EL (cell line): ENCODE measurements at regions not wholly inside any gene's neighbourhood (a gene's known extent, or its start where the extent isn't known, plus 50 kb on each side); places are given as distances from the start of the nearest gene placed in this dataset.

Experiments used
- DNase-seq: peaks from one replicate; pipeline ENCODE4 v3.0.0-alpha.2; 2016

DNA sequence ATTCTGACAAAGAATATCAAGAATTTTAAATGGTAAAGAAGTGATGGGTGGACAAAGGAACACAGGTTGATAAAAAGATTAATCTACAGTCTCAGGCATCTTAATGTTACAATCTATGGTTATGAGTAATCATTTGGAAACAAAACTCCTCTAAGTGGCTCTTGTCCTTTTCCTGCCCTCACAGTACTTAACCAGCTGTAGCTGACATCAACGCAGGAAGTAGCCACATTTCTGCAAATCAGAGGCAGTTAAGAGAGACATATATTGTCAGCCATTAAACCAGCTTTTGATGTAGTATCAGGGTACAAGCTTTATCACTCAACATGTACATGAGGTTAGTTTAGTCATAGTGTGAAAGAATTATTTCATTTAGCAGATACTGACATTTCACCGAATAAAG, 244.6 kb downstream of the NR4A2 start:
- peak; percentile 11 for DNase-seq

DNA sequence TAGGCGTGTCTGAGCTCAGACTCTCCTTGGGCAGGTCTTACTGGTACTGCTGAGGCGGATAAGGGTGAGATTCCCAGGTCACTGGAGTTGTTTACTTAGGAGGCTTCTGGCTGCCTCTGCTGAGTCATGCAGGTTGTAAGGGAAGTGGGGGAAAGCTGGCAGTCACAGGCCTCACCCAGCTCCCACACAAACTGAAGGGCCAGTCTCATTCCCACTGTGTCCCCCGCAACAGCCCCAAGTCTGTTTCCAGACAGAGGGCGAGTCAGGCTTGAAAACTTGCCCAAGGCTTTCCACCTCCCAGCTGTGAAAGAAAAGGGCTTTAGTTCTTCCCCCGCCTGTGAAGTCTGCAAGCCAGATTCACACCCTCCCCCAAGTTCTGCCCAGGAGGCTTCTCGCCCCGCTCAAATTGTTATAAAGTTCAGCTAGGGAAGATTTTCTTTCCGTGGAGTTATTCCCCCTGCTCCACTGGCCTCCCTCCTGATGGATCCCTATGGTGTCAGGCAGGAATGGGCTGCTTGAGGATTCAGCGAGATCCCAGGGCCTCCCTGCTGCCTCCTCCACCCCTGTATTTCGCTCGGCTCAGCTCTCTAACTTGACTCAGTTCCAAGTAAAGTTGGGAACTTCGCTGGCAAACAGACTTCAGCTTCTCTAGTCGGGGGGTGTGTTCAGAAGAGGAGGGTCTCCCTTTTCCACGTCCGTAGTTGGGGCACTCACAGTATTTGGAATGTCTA, 248.6 kb downstream of the NR4A2 start:
- DNase-seq: no peak

DNA sequence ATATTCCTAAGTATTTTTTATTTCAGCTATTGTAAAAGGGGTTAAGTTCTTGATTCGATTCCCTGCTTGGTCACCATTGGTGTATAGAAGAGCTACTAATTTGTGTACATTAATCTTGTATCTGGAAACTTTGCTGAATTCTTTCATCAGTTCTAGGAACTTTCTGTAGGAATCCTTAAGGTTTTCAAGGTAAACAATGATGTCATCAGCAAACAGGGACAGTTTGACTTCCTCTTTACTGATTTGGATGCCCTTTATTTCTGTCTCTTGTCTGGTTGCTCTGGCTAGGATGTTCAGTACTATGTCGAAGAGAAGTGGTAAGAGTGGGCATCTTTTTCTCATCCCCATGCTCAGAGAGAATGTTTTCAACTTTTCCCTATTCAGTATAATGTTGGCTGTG, 252.7 kb downstream of the NR4A2 start:
- no peak for DNase-seq

DNA sequence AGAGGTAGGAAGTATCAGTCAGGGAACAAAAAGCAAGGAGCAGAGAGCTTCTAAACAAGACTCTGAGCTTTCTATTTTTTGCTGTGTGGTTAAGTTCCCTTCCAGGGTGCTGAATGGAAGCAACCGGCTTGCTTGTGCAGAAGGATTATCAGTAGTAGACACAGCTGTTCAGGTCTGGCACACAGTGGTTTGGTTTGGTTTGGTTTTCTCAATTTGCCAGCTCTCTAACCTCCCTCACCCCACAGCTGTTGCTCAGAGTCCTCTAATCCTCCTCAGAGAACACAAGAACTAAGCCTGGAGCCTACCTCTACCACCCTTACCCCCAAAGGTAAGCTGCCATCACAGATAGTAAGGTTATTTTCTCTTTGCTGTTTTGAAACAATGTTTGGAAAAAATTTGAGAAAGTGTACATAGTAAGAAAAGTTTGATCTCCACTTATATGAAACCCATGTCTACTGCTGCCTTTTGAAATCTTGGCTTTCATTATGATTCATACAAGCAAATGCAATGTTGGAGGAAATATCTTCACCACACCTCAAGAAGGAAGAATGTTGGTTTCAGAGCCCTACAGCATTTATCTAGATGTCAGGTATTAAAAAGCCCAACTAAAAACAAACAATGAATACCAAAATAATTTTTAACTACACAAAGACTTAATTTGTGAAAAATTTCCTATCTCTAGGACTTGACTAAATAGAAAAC, 255.3 kb downstream of the NR4A2 start:
- DNase-seq: no peak

DNA sequence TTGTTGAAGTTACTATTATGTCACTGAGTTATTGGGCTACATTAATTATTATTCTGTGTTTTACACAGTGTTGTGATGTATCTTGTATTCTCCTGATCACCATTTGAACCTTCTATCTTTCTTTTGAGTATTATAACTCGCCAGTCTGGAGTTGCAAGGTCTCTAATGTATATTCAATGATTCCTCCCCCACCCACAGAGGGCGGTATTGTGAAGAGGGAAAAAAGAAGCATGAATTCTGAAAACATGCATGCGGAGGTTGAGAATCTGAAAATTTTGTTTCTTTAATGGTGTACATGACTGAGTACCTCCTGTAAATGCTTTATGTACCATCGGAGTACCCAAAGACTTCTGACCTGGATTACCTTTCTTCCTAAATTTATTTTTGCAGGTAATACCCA, 266.6 kb downstream of the NR4A2 start:
- DNase-seq: no peak

DNA sequence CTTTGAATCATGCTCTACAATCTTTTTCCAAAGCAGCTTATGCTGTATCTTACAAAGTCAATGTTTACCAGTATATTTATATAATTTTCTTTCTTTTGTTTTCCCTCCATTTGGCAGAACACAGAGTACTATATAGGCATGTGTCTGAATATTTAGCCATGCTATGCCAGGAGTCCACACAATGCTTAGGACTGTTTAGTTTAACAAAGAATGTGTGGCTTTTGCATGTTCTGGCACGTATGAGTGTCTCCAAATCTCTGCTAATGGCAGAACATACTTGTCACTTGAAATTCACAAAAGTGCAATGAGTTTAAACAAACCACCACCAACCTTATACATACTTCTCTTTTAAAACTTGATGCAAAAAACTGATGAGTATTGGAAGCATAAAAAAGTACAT, 268.0 kb downstream of the NR4A2 start:
- DNase-seq: no peak

DNA sequence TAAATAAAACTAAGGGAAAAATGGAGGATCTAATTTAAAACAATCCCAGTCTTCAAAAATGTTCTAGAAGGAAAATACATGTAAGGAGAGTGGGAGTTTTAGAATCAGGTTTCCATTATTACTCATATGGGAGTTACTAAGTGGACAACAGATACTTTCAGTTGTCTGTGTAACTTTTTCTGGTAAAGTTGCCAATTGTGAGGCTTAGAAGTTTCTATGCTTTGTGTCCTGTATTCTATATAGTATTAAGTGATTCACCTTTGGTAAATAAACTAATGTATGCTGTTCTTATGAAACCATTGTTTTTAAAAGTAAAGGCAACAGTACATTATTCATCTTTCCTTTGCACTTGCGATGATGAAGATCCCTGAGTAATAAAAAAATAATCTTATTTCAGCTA, 274.9 kb downstream of the NR4A2 start:
- DNase-seq: no peak

DNA sequence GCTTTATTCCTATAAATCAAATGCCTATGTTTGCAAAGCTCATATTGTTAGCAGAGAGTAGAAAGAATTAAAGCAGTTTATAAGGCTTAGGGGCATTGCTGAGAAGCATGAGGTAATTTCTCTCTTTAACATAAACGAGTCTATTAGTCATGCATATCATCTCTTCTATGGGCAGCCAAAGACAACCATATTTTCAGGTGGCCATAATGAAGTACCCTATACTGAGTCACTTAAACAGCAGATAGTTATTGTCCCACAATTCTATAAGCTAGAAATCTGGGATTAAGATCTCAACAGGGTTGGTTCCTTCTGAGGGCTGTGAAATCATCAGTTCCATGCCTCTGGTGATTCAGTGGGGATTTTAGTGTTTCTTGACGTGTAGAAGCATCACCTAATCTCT, 277.5 kb downstream of the NR4A2 start:
- DNase-seq: no peak

DNA sequence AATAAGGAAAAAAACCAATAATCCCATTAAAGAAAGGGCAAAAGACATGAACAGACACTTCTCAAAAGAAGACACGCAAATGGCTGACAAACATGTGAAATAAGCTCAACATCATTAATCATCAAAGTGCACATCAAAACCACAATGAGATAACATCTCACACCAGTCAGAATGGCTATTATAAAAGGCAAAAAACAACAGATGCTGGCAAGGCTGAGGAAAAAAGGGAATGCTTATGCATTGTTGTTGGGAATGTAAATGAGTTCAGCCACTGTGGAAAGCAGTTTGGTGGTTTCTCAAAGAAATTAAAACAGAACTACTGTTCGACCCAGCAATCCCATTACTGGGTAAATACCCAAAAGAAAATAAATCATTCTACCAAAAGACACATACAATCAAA, 285.6 kb downstream of the NR4A2 start:
- DNase-seq: no peak

DNA sequence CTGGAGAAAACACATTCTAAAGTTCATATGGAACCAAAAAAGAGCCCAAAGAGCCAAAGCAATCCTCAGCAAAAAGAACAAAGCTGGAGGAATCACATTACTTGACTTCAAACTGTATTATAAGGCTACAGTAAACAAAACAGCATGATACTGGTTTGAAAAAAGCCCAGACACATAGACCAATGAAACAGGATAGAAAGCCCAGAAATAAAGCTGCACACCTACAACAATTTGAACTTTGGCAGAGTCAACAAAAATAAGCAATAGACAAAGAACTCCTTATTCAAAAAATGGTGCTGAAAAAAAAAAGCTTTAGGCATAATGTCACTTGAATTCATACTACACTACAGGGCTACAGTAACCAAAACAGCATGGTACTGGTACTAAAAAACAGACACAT, 289.6 kb downstream of the NR4A2 start:
- no peak for DNase-seq

DNA sequence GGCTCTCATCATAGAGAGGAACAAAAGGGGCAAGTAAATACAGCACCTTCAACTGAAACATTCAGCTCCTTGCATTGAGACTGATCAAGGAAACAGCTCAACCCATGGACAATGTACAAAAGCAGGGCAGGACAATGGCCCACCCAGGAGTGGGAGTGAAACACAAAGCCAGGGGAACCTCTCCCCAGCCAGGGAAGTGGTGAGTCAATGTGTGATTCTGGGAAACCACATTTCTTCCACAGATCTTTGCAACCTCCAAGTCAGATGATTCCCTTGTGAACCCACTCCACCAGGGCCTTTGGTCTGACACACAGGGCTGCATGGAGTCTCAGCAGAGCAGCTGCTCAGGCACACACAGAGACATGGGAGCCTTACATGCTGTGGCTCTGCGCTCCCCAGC, 294.5 kb downstream of the NR4A2 start:
- no peak for DNase-seq

DNA sequence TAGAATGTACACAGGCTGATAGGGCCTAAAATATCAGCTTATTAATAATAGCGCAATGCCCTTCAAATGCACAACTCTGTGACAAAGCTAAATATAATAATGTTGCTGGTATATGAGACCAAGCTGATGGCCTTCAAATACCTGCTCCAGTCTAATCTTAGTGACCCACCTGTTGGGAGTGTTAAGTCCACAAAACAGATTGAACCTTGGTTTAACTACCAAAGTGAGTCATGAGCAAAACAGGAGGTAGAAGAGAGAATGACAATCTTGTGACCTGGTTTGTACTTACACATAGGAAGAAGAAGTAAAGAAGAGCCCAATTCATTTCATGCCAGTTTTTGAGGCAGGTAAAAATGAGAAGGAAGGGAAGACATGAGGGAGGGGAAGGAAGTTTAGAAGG, 295.0 kb downstream of the NR4A2 start:
- DNase-seq: no peak

DNA sequence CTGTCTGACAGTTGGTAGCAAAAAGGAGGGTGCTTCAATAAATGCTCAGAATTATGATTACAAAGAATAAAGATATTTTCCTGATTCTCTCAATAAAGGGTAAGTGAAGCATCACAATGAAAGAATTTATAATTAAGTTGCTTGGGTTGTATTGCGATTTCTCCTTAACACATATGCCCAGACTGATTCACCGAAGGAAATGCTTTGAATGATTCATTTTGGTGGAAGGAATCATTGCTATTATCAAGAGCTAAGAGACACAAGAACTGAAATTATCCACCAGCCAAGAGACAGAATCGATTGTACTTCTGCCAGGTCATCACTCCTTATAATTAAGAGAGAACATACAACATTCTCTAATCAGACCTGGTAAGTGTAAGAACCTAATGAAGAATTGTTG, 301.4 kb downstream of the NR4A2 start:
- DNase-seq: no peak

DNA sequence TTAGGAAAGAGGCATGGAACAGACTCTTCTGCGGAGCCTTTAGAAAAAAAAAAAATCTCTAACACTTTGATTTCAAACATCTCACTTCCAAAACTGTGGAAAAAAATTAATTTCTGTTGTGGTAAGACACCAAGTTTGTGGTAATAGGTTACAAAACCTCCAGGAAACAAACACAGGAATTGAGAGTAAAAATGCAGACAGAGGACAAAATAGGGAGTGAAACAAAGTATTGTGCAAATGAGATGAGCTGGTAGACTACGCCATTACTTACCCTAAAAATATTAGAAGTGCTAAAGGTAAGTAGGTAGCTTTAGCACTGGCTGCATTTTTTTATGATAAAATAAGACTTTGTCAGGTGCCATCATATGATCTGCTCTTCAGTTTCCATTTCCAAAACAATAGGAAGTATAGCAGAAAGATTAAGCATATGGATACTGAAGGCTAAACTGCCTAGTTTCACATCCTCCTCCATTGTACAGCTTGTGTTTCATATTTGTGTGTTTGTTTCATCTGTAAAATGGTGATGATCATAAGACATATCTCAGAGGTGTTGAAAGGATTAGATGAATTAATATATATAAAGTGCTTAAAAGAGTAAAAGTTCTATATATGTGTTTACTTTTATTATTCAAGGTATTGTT, 309.2 kb downstream of the NR4A2 start:
- DNase-seq: no peak

DNA sequence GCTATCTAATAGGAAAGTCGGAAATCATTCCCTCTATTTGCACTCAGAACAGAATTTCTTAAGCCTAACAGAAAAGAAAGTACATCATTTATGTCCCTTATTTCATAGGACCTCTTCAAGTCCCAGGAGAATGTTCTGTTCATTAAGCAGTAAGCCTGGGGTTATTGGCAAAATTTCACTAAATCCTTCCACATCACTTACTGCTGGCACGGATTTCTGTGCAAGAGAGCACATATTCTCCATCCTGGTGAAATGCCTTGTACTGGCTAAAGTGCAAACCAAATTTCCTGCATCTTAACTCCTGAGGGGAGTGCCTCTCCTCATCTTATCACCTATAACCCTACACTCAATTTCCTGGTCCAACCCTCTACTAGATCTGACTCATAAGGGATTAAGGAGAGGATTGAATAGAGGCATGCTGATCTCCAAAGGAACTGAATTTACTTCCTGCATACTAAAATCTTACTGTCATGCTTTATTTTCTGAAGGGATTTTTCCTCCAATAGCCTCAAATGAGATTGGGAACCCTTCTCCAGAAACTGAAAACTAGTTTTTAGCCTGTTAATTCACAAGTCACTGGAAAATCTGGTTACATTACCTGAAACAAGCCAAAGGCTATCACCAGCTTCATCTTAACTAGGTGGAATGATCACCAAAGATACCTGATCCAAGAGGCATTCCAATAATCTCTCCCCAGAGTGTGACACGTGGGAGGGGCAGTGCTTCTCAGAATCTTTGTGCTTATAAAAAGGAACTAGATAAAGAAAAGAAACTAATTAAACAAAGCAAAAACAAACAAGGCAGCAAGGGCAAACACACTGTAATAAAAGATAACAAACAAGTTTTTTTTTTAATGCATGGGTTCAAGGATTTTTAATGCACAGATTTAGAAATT, 311.1 kb downstream of the NR4A2 start:
- DNase-seq: no peak

DNA sequence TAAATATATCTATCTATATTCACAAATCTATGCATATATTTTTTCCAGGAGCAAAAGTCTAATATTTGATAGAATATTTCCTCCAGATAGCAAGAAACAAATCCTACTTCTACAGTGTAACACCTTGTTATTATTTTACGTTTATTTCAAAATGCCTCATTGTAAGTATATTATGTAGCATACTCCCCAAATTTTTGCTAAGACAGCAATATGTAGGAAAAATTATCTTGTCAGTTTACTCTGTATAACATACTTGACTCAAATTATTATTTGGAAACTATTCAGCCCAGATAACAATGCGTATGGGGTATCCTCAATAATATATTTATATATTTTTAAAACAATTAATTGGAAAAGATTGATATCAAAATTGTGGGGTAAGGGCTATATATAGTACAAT, 313.2 kb downstream of the NR4A2 start:
- DNase-seq: no peak

DNA sequence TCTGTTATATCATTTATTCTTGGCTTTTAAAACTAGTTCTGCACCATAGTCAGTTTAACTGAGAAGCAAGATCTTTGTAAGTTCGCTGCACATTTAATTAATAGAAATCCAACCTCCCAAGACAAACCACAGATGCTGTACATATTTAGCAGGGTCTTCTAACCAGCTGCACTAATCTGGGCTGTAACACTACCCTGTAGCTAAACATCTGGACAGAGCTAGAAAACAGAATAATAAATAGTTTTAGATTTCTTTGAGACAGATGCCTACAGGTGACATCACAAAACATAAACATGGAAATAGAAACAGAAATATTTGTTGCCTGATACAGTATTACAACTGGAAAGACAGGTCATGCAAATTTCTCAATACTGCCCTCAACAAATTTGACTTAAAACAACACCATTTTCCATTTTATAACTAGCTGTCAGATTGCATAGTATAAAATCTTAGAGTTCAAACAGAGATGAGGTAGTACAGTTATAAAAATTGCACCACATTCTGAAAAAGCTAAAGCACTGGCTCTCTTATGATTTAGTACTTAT, 315.1 kb downstream of the NR4A2 start:
- DNase-seq: no peak

DNA sequence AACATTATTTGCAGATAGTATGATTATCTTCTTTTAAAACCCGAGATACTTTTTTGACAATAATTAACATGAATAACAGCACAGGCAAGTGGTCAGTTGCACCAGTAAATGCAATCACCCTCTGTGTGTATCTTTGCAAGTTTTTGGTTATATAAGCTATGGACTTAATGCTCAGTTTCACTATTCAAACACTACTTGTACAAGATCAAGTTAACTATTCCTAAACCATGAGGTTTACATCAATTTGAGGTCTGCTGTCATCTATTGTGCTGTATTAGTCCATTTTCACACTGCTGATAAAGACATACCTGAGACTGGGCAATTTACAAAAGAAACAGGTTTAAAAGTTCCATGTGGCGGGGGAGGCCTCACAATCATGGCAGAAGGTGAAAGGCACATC, 323.2 kb downstream of the NR4A2 start:
- DNase-seq: no peak

DNA sequence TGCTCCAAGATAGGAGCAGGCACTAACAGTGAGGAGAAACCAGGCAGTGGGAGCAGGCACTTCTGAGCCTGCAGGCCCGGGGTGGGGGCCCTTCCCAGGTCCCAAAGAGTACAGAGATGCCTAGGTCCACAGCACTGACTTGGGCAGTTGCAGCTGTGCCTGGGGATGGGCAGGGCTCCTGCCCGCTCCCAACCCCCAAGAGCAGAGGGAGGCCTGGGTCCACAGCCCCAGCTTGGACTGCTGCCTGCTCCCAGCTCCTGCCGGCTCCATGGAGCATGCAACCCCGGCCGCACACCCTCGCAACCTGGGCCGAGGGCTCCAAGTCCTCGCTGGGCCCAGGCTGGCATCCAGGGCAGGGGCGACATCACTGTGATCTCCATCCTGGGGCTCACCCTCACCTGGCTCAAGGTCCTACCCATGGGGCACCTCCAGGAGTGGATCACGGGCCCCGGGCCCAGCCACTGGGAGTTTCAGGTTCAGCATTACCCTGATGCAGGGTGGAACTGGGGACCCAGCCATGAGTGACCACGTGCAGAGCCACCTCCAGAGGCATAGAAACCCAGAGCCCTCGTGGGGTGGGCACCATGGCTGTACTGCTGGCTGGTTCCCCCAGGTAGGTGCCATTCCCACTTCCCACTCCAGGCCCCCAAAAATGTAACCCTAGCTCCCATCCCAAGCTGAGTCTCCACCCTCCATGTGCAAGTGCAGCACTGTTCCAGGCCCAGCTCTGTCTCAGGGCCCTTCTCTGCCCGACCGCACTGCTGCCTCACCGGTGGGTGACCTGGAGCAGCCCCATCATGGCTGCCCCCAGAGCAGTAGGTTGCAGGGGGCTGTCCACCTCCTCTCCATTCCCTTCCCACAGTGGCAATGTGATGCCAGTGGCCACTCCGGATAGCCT, 325.6 kb downstream of the NR4A2 start:
- DNase-seq: no peak

DNA sequence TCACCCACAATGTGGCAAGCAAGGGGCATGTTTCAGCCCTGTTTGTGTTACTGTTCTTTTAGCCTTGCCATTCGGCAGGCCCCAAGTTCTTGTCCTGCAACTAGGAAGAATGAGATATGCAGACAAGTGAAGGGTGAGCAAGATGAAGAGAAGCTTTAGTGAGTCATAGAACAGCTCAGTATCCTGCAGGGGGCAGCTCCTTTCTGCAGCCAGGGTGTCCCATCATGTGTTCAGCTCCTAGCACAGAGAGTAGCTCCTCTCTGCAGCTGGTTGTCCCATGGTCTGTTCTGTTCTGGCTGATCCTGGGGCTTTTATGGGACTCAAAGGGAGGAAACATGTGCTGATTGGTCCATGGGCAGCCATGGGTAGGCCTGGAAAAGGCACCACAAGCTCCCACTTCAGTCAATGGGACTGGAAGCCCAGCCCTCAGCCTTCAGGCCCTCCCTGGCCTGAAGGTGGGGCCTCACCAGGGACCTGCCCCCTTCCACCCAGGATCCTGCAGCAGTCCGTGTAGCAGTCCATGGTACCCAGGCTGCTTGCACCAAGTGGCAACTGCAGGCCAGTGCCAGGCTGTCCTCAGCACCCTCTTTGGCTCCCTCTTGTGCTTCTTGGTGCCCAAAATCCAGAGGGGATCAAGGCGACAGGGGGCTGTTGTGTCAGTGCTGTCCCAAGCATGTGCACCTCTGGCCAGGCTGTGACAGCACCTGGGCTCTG, 326.4 kb downstream of the NR4A2 start:
- DNase-seq: peak; percentile 6

DNA sequence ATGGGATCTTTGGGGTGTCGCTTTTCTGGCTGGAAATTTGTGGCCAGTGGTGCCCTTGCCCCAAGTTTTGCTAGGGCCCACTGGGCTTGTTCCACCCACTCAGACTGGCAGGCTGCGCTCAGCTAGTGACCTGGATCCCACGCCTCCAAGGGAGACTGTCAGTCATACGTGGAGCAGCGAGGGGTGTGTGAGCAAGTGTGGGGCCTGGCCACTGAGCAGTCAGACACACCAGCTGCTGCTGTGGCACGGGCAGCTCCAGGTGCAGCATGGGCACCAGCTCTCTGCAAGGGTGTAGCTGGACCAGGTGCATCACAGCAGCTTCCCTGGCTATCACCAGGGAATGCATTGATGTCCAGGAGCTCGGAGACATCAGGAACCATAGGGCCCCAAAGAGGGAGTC, 327.0 kb downstream of the NR4A2 start:
- no peak for DNase-seq
